ENCODE measurements at regions not wholly inside any gene's neighbourhood (a gene's known extent, or its start where the extent isn't known, plus 50 kb on each side); places are given as distances from the start of the nearest gene placed in this dataset.

DNA sequence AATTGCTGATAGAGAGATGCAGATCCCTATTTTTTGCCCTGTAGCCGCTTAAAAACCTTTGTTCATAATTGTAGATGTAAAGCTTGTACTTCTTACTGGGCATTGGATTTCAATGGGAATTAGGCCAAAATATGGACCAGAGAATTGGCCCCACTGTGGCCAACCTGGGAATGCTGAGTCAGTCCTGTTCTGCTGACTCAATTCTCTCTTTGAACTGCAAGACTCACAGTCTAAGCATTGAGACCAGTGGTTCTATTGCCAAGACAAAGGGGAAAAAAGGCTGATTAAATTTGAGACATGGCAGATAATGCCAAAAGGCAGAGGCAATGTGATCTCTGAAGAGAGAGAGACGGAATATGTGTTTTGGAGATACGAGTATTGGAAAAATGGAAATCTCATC is 72.5 kb upstream of the UBL3 start:
- TF ChIP-seq POLR2AphosphoS5 (IDR thresholded peaks at IDR 0.05; ENCODE audit: low read depth, low read length): no peak
- TF ChIP-seq, protein P1, sequence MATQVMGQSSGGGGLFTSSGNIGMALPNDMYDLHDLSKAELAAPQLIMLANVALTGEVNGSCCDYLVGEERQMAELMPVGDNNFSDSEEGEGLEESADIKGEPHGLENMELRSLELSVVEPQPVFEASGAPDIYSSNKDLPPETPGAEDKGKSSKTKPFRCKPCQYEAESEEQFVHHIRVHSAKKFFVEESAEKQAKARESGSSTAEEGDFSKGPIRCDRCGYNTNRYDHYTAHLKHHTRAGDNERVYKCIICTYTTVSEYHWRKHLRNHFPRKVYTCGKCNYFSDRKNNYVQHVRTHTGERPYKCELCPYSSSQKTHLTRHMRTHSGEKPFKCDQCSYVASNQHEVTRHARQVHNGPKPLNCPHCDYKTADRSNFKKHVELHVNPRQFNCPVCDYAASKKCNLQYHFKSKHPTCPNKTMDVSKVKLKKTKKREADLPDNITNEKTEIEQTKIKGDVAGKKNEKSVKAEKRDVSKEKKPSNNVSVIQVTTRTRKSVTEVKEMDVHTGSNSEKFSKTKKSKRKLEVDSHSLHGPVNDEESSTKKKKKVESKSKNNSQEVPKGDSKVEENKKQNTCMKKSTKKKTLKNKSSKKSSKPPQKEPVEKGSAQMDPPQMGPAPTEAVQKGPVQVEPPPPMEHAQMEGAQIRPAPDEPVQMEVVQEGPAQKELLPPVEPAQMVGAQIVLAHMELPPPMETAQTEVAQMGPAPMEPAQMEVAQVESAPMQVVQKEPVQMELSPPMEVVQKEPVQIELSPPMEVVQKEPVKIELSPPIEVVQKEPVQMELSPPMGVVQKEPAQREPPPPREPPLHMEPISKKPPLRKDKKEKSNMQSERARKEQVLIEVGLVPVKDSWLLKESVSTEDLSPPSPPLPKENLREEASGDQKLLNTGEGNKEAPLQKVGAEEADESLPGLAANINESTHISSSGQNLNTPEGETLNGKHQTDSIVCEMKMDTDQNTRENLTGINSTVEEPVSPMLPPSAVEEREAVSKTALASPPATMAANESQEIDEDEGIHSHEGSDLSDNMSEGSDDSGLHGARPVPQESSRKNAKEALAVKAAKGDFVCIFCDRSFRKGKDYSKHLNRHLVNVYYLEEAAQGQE (IDR thresholded peaks at IDR 0.05; ENCODE audit: insufficient read depth in 1 of 2, low read depth in 2 of 2, low read length in 1 of 2): no peak
